Left forelimb (tissue), 1 donor: ENCODE measurements at regions not wholly inside any gene's neighbourhood (a gene's known extent, or its start where the extent isn't known, plus 50 kb on each side); places are given as distances from the start of the nearest gene placed in this dataset.
"Not testable (repeated sequence)": the region's sequence is repeated elsewhere in the genome, so short reads cannot be mapped to it uniquely, and the experiment has no call there.

ENCODE experiments used
- DNase-seq: peaks from one replicate; pipeline ENCODE4 v3.0.0-alpha.2; 2018; ENCODE audit warnings: low spot score

- no peak for DNase-seq
Observed at GRCh38 chr18:997499-997898, 92.8 kb downstream of the ADCYAP1 start.

- no peak for DNase-seq
Observed at GRCh38 chr18:998936-999335, 94.3 kb downstream of the ADCYAP1 start.

GRCh38 chr18:1002653-1003178 is 98.0 kb downstream of the ADCYAP1 start:
- DNase-seq: no peak

GRCh38 chr18:1003499-1003898 is 98.8 kb downstream of the ADCYAP1 start:
- DNase-seq: no peak

- no peak for DNase-seq
Observed at GRCh38 chr18:1006304-1006703, 101.6 kb downstream of the ADCYAP1 start.

- DNase-seq: no peak
Observed at GRCh38 chr18:1006965-1007364, 102.3 kb downstream of the ADCYAP1 start.

- DNase-seq: no peak
Observed at GRCh38 chr18:1011349-1011748, 106.7 kb downstream of the ADCYAP1 start.

GRCh38 chr18:1012775-1013174 is 108.1 kb downstream of the ADCYAP1 start:
- DNase-seq: no peak

GRCh38 chr18:1013951-1014350 is 109.3 kb downstream of the ADCYAP1 start:
- DNase-seq: no peak

GRCh38 chr18:1014509-1014908 is 109.8 kb downstream of the ADCYAP1 start:
- no peak for DNase-seq

- DNase-seq: no peak
Observed at GRCh38 chr18:1014951-1015624, 110.4 kb downstream of the ADCYAP1 start.

GRCh38 chr18:1015777-1016176 is 111.1 kb downstream of the ADCYAP1 start:
- DNase-seq: no peak

GRCh38 chr18:1017227-1018058 is 112.8 kb downstream of the ADCYAP1 start:
- no peak for DNase-seq

- DNase-seq: peak; percentile 68
Observed at GRCh38 chr18:1018181-1018681, 113.6 kb downstream of the ADCYAP1 start.

GRCh38 chr18:1019191-1019590 is 114.5 kb downstream of the ADCYAP1 start:
- no peak for DNase-seq

- no peak for DNase-seq
Observed at GRCh38 chr18:1020731-1021344, 116.2 kb downstream of the ADCYAP1 start.

GRCh38 chr18:1026930-1027329 is 122.3 kb downstream of the ADCYAP1 start:
- no peak for DNase-seq

- not testable (repeated sequence) for DNase-seq
Observed at GRCh38 chr18:1033092-1033491, 128.4 kb downstream of the ADCYAP1 start.

GRCh38 chr18:1034971-1035370 is 130.3 kb downstream of the ADCYAP1 start:
- no peak for DNase-seq

- DNase-seq: no peak
Observed at GRCh38 chr18:1036926-1037325, 132.3 kb downstream of the ADCYAP1 start.

GRCh38 chr18:1037776-1038175 is 133.1 kb downstream of the ADCYAP1 start:
- no peak for DNase-seq

- DNase-seq: no peak
Observed at GRCh38 chr18:1039421-1039820, 134.8 kb downstream of the ADCYAP1 start.

GRCh38 chr18:1043039-1043438 is 138.4 kb downstream of the ADCYAP1 start:
- not testable (repeated sequence) for DNase-seq
